Suprapubic skin (tissue), 4 donors: ENCODE measurements at regions not wholly inside any gene's neighbourhood (a gene's known extent, or its start where the extent isn't known, plus 50 kb on each side); places are given as distances from the start of the nearest gene placed in this dataset.

Source experiments
- CTCF ChIP-seq, 2 donors: fragments of 200-600 bp in 1 of 2; fragments of 450-650 bp in 1 of 2; sonication (generic) in 1 of 2; IDR thresholded peaks; one replicate each; pipeline ENCODE4 v1.5.1; 2016 to 2019; ENCODE audit warnings: antibody characterized with exemption in 2 of 2, mild to moderate bottlenecking in 1 of 2, moderate library complexity in 1 of 2
- EP300 ChIP-seq: sonication (generic); formaldehyde crosslinking; IDR thresholded peaks from one replicate; pipeline ENCODE4 v1.6.1; 2017; ENCODE audit warnings: antibody characterized with exemption
- POLR2A ChIP-seq, 2 donors: fragments of 450-650 bp; IDR thresholded peaks; one replicate each; pipeline ENCODE4 v1.6.1; 2017; ENCODE audit warnings: antibody characterized with exemption in 2 of 2, mild to moderate bottlenecking in 2 of 2, moderate library complexity in 2 of 2
- POLR2AphosphoS5 ChIP-seq, 3 donors: sonication (generic); formaldehyde crosslinking; IDR thresholded peaks; one replicate each; pipeline ENCODE4 v1.6.1; 2017; ENCODE audit warnings: antibody characterized with exemption in 3 of 3

GRCh38 chr10:37634351-37634880, 223.0 kb downstream of the ZNF248 start:
- TF ChIP-seq CTCF (IDR thresholded peaks at IDR 0.05) (no peak), EP300 (no peak), POLR2A (IDR thresholded peaks at IDR 0.05) (no peak), POLR2AphosphoS5 (IDR thresholded peaks at IDR 0.05) (no peak)
